ENCODE measurements at regions not wholly inside any gene's neighbourhood (a gene's known extent, or its start where the extent isn't known, plus 50 kb on each side); places are given as distances from the start of the nearest gene placed in this dataset.

DNA sequence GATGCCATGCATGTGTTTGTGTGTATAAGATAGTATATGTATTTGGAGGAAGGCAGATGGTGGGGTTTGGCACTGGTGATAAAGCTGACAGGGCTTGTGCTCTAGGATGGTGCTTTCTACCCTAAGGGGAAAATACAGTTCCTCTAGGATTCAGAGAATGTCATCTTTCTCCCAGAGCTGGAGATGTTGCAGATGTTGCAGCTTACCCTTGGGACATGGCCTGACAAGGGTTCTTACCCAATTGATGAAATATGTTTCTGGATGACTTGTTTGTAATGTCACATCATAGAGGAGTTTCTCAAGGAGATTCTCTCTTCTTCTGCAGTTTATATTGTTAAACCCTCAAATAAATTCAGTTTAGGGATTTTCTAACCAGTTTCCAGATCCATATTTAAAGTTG lies 52.5 kb upstream of the PITX2 start:
- TF ChIP-seq, protein P1, sequence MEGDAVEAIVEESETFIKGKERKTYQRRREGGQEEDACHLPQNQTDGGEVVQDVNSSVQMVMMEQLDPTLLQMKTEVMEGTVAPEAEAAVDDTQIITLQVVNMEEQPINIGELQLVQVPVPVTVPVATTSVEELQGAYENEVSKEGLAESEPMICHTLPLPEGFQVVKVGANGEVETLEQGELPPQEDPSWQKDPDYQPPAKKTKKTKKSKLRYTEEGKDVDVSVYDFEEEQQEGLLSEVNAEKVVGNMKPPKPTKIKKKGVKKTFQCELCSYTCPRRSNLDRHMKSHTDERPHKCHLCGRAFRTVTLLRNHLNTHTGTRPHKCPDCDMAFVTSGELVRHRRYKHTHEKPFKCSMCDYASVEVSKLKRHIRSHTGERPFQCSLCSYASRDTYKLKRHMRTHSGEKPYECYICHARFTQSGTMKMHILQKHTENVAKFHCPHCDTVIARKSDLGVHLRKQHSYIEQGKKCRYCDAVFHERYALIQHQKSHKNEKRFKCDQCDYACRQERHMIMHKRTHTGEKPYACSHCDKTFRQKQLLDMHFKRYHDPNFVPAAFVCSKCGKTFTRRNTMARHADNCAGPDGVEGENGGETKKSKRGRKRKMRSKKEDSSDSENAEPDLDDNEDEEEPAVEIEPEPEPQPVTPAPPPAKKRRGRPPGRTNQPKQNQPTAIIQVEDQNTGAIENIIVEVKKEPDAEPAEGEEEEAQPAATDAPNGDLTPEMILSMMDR (conservative IDR thresholded peaks at IDR 0.05; ENCODE audit: control insufficient read depth, insufficient read depth, low read depth, low read length): no peak
- no peak overlapping the region for H3K4me3 ChIP-seq (ENCODE audit: control insufficient read depth, low read depth, low read length)
- no peak for DNase-seq (ENCODE audit: low read depth)

DNA sequence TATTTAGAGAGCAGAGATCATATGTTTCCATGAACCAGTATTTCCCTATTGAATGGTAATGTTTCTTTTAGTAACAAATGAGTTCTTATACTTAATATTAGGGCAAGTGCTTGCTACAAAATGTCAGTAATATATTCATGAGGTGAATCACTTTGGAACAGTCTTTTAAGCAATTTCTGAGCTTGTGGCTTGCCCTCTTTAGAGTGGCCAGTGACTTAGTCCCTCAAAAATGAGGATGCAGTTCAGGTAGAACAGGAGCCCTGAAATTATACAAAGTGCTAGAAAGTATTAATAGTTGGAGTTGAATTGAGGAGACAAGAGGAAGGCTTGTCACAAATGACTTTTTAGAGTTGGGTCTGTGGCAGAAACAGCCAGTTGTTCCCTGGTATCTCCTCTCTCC lies 53.4 kb upstream of the PITX2 start:
- no peak overlapping the region for H3K4me3 ChIP-seq (ENCODE audit: control insufficient read depth, low read depth, low read length)
- no peak for DNase-seq (ENCODE audit: low read depth)
- TF ChIP-seq, protein P1 (conservative IDR thresholded peaks at IDR 0.05; ENCODE audit: control insufficient read depth, insufficient read depth, low read depth, low read length): no peak

DNA sequence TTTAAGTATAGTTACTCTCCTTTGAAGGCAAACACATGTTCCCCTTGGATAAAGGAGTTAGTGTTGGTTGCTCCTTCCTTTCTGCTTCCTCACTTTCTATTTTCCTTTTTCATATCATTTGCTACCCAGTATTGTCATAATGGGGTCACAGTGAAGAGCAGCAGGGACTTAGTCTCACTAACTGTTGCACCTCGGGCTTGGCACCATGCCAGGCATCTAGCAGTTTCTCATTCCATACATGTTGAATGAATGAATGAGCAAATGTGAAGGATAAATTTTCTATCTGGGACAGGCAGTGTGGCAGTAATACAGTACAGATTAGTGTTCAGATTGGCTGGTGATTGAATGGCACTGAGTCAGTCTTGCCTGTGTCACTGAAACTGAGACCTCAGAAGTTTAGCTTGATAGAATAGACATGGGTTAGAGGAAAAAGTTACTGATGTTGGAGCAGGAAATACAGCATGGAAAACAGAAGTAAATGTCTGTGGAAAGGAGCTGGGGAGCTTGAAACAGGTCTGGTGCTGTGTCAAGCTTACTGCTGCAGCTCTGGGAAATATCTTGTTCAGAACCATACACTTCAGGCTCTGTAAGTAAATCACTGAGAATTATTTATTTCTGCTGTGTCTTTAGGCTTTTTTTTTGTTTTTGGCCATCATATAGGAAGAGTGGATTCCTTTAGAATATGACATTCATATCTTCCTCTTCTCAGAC lies 55.8 kb upstream of the PITX2 start:
- DNase-seq (ENCODE audit: low read depth): no peak
- no peak overlapping the region for H3K4me3 ChIP-seq (ENCODE audit: control insufficient read depth, low read depth, low read length)
- TF ChIP-seq, protein P1 (conservative IDR thresholded peaks at IDR 0.05; ENCODE audit: control insufficient read depth, insufficient read depth, low read depth, low read length): no peak

DNA sequence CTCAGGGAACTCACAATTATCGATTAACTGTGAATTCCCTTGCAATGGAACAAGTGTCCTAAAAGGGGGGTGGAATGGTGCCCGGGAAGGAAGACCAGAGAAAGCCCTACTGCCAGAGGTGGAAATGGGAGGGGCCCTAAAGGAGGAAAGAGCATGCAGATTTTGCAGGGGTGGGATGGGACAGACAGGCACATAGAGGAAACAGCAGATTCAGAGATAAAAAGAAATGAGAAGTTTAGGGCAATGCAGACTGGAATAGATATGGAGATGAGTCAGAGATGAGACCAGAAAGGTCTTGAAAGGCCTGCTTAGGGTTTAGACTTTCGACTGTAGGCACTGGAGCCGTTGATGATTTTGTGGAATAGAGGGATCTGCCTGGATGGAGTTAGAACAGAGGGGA lies 57.4 kb upstream of the PITX2 start:
- DNase-seq (ENCODE audit: low read depth): no peak
- TF ChIP-seq, protein P1 (conservative IDR thresholded peaks at IDR 0.05; ENCODE audit: control insufficient read depth, insufficient read depth, low read depth, low read length): no peak
- H3K4me3 ChIP-seq (ENCODE audit: control insufficient read depth, low read depth, low read length): no peak overlapping the region

DNA sequence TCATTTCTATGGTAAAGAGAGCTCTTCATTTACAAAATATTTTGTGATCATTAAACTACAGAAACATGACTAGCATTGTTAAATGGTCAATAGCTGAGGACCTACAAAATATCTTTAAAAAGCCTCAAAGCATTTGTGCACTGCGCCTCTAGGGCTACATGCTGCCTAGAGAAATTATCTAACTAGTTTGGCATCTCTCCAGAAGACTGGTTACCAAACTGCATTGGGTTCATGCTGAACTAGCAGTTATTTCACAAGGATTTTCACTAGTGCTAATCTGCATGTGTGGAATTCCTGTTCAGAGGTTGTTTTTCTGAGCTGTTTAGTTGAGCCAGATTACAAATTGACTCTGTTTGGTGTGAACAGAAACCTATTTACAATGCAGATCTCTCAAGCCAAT lies 58.5 kb upstream of the PITX2 start:
- peak; percentile 31 for DNase-seq (ENCODE audit: low read depth)
- TF ChIP-seq, protein P1 (conservative IDR thresholded peaks at IDR 0.05; ENCODE audit: control insufficient read depth, insufficient read depth, low read depth, low read length): no peak
- no peak overlapping the region for H3K4me3 ChIP-seq (ENCODE audit: control insufficient read depth, low read depth, low read length)

DNA sequence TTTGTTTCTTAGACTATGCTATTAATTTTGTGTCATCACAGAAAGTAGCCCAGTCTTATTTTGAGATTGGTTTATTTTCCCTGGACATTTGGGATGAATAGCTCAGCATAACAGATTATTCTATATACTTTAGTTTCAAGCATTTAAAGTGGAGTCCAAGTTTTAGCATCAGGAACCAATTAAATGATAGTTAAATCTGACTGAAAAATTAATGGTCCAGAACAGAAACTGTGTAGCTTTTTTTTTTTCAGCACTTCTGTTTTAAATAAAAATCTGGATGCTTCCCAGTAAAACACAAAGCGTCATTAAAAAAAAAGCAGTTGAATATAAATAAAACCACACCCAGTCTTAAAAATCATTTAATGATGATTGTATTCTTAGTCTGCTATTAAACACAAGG lies 59.4 kb upstream of the PITX2 start:
- TF ChIP-seq, protein P1 (conservative IDR thresholded peaks at IDR 0.05; ENCODE audit: control insufficient read depth, insufficient read depth, low read depth, low read length): no peak
- H3K4me3 ChIP-seq (ENCODE audit: control insufficient read depth, low read depth, low read length): no peak overlapping the region
- peak; percentile 76 for DNase-seq (ENCODE audit: low read depth)

DNA sequence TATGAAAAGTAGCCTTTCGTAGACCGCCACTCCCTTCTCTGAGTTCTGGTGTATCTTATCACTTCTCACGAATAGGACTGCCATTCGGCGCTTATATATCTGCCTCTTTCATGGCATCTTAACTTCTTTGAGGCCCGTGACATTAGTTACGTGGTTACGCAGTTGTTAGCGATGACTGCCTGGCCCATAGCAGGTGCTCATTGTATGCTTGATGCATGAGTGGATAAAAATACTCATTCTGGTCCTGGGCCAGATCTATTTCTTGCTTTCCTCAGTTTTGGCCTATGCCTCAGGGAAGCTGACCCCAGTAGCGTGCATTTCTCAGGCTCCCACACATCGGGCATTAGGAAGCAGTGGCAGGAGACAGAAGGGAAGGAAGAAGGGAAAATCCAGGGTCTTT lies 60.7 kb upstream of the PITX2 start:
- H3K4me3 ChIP-seq (ENCODE audit: control insufficient read depth, low read depth, low read length): no peak overlapping the region
- no peak for DNase-seq (ENCODE audit: low read depth)
- TF ChIP-seq, protein P1 (conservative IDR thresholded peaks at IDR 0.05; ENCODE audit: control insufficient read depth, insufficient read depth, low read depth, low read length): no peak

Data from fibroblast of mammary gland (primary cell).